Hematopoietic multipotent progenitor cell treated with erythropoietin and hydrocortisone succinate and interleukin-3 and kit ligand, for 6 days (in vitro differentiated cells): ENCODE measurements at regions not wholly inside any gene's neighbourhood (a gene's known extent, or its start where the extent isn't known, plus 50 kb on each side); places are given as distances from the start of the nearest gene placed in this dataset.
"Not testable (repeated sequence)": the region's sequence is repeated elsewhere in the genome, so short reads cannot be mapped to it uniquely, and the experiment has no call there.

Experiments used
- DNase-seq: peaks from one replicate; pipeline ENCODE4 v3.0.0-alpha.2; 2015

DNA sequence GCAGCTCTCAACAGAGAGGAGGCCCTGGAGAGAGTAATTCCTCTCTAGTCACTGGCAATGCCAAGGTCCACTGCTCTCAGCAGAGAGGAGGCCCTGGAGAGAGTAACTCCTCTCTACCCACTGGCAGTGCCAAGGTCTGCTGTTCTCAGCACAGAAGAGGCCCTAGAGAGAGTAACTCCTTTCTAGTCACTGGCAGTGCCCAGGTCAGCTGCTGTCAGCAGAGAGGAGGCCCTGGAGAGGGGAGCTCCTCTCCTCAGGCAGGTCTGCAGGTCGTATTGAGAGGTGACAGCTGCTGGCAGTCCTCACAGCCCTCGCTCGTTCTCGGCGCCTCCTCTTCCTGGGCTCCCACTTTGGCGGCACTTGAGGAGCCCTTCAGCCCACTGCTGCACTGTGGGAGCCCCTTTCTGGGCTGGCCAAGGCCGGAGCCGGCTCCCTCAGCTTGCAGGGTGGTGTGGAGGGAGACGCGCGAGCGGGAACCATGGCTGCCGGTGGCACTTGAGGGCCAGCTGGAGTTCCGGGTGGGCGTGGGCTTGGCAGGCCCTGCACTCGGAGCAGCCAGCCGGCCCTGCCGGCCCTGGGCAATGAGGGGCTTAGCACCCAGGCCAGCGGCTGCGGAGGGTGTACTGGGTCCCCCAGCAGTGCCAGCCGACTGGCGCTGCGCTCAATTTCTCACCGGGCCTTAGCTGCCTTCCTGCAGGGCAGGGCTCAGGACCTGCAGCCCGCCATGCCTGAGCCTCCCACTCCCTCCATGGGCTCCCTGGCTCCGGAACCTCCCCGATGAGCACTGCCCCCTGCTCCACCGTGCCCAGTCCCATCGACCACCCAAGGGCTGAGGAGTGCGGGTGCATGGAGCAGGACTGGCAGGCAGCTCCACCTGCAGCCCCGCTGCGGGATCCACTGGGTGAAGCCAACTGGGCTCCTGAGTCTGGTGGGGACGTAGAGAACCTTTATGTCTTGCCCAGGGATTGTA is 642.9 kb downstream of the PRR16 start:
- not testable (repeated sequence) for DNase-seq

DNA sequence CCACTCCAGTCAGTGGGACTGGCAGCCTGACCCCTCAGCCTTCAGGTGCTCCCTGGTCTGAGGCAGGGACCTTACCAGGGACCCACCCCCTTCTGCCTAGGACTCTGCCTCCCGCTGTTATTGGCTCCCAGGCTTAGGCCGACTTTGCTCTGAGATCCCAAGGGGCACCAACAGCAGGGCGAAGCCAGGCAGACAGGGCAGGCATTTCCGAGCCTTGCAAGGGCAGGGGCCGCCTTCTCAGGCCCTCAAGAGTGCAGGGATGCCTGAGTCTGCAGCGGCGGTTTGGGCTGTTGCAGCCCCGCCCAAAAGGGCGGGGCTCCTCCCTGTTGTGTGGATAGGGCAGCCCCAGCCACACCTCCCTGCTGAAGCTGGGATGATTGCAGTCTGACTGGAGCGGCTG is 644.6 kb downstream of the PRR16 start:
- DNase-seq: no peak

DNA sequence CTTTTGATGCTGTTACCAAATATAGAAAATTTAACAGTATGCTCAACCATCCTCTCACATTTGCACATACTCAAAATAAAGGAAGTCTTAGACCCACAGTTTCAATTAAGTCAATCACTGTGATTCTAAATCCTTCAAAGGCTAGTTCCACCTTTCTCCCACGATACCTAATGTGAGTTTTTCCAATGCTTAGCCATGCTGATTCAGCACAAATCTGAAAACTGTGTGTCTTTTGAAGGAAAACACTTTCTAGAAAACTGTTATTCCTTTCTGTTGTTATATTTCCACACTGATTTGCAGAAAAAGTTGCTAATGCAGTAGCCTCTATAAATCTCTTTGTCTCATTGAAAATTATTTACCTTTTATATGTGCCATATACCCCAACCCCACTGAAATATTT is 645.7 kb downstream of the PRR16 start:
- no peak for DNase-seq

DNA sequence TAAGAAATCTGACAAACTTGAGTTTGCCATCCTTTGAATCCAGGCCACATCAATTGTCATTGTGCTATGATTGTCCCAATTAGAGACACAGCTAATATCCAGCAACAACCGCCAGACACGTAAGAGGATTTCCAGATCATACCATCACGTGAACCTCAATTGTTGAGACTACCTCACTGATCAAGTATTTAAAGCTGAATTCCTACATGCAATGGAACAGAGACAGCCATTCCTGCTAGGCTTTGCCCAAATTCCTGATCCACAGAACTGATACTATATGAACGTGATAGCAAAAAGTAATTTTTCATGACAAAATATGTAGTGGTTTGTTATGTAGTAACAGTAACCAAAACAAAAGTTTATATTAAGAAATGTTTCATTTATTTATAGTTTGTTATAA is 657.7 kb downstream of the PRR16 start:
- no peak for DNase-seq

DNA sequence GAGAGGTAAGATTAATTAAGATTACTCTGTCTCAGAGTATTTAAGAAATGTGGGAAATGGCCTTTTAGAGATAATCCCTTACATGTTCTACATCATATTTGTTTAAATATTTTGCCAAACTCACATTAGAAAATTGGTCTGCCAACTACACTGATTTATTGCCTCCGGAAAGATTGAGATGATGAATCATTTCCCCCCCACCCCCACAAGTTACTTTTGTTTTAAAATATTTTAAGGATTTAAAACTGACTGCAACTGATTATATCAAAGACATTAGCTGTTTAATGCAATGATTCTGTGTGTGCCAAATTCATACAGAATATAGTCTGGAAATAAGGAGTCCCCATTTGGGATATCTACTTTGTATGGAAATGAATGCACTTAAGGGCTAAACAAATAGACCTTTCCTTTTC is 674.4 kb downstream of the PRR16 start:
- DNase-seq: no peak

DNA sequence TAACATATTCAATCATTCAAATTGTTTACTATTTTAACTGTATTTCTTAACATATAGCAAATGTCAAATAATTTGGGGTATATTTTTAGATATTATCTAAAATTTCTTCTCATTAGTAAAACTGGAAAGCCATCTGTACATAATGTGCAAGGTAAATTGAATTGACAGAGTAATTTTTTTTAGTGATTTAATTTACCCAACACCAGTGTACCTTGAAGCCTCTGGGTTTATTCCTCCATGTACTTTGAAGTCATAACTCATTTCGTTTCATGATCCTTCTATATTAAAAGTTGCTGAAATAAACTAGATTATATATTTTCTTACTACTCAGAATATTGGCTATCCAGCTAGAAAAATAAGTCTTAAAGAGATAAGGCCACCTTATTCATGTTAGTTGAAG is 674.9 kb downstream of the PRR16 start:
- DNase-seq: no peak

DNA sequence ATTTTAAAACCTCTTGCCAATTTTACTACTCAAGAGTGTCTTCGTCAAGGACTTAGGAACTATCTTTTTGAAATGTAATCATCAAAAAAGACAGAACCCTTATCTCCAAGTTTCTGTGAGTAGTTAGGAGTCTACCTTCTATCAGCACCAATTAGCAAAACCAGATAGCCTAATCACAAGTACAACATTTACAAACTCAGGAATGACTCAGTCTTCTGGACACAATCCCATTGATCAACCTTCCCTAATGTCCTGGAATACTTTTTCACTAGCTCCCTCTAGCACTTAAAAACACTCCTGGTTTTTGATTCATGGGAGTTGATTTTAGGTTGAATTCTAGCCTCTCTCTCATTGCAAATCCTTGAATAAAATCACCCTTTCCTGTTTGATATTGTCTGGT is 680.7 kb downstream of the PRR16 start:
- no peak for DNase-seq

DNA sequence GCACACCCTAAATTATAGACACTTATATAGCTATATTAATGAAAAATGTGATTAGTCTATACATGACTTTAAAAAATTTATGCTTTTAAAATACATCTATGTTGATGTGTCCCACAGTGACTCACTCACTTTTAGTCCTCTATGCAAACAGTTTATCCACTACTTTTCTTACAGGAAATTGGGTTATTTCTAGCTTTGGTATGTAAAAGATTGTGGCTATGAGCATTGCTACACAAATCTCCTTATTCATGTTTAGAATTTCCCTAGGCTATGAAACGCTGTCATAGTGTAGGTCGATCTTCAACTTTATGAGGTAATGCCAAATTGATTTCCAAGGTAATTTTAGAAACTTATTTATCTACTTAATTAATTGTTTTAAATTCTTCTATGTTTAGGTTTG is 687.4 kb downstream of the PRR16 start:
- no peak for DNase-seq

DNA sequence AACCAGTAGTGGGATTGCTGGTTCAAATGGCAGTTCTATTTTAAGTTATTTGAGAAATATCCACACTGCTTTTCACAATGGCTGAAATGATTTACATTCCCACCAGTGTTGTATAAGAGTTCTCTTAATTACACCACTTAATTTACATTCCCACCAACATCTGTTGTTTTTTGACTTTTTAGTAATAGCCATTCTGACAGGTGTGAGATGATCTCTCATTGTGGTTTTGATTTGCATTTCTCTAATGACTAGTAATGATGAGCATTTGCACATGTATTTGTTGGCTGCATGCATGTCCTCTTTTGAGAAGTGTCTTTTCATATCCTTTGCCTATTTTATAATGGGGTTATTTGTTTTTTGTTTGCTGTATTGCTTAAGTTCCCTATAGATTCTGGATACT is 688.3 kb downstream of the PRR16 start:
- no peak for DNase-seq

DNA sequence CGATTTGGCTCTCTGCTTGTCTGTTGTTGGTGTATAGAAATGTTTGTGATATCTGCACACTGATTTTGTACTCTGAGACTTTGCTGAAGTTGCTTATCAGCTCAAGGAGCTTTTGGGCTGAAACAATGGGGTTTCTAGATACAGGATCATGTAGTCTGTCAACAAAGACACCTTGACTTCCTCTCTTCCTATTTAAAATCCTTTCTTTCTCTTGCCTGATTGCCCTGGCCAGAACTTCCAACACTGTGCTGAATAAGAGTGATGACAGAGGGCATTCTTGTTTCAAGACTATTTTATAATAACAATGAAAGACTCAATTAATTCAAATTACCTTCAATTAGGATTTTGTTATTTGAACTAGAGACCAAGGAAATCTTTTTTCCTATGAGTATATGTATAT is 692.5 kb downstream of the PRR16 start:
- DNase-seq: no peak

DNA sequence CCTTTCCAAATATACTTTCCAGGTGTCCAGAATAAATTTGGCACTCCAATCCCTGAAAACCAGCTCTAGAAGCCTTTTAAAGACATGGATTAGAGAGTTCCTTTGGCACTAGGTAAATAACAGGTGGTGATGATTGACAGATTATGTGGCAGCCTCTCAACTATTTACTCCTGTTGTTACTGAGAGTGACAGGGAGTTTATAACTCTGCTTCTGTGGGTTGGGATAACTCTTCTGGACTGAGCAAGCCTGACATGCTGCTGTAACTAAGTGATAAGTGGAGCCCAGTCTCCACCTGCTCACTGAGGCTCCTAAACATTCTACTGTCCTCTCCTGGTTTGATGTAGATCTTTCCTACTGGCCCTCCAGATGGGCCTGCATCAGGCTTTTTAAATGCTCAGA is 693.2 kb upstream of the FTMT start:
- no peak for DNase-seq

DNA sequence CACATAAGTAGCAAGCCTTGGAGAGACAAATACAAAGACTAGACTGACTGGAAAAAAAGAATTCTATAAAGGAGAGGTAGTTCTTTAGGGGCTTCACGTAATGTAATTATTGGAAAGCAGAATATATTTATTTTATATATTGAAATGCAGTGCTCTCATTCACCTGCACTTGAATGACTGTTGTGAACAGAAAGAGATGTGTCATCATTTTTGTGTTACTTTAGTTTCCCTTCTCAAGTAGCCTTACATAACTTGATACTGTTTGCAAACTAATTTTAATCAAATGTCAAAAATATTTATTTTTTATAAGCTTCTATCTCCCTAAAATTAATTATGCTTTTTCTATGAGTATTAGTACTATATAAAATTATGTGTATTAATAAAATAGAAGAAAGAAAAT is 691.1 kb upstream of the FTMT start:
- DNase-seq: no peak

DNA sequence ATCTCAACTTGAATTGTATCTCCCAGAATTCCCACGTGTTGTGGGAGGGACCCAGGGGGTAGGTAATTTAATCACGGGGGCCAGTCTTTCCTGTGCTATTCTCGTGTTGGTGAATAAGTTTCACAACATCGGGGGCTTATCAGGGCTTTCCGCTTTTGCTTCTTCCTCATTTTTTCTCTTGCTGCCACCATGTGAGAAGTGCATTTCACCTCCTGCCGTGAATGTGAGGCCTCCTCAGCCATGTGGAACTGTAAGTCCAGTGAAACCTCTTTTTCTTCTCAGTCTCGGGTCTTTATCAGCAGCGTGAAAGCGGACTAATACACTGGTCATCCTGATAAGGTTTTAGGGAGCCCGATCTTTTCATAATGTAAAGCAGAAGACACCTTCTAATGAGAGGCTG is 687.0 kb upstream of the FTMT start:
- DNase-seq: peak; percentile 53

DNA sequence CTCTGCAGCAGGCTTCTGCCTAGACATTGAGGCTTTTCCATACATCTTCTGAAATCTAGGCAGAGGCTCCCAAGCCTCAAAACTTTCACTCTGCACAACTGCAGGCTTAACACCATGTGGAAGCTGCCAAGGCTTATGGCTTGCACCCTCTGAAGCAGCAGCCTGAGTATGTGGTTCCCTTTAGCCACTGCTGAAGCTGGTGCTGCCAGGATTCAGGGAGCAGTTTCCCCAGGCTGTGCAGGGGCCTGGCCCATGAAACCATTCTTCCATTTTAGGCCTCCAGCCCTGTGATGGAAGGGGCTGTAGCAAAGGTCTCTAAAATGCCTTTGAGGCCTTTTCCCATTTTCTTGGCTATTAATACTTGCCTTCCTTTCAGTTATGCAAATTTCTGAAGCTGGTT is 680.3 kb upstream of the FTMT start:
- DNase-seq: no peak

DNA sequence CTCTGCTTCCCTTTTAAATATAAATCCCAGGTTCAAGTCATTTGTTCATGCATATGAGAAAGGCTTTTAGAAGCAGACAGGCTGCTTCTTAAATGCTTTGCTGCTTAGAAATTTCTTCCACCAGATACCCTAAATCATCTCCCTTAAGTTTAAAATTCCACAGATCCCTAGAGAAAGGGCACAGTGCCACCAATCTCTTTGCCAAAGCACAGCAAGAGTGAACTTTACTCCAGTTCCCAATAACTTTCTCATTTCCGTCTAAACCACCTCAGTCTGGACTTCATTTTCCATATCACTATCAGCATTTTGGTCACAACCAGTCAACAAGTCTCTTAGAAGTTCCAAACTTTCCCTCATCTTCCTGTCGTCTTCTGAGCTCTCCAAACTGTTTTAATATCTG is 679.8 kb upstream of the FTMT start:
- no peak for DNase-seq

DNA sequence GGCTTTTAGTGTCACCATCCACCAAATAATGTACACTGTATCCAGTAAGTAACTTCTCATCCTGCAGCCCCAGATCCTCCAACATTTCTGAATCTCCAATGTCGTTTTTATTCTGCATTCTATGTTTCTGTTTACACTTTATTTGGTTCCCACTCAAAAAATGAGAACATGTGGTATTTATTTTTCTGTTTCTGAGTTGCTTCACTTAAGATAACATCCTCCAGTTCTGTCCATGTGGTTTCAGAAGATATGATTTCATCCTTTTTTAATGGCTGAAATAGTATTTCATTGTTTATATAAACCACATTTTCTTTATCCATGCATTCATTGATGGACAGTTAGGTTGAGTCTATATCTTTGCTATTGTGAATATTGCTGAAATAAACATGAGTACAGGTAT is 677.3 kb upstream of the FTMT start:
- no peak for DNase-seq

DNA sequence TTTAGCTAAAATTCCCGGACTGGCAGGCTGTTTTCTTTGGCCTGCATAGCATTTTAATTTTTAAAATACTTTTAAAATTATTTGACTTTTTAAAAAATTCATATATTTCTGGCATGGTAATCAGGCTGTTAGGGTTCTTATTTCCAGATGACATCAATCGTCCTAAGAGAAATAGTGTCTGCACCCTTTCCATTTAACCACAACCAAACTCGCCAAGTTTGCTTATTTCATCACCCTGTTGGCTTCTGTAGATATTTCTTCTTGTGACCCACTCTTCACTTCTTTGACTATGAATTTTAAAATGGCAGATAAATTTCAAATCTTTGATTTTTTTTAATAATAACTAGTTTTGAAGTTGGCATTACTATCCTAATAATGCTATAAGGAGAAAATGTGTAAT is 675.7 kb upstream of the FTMT start:
- no peak for DNase-seq

DNA sequence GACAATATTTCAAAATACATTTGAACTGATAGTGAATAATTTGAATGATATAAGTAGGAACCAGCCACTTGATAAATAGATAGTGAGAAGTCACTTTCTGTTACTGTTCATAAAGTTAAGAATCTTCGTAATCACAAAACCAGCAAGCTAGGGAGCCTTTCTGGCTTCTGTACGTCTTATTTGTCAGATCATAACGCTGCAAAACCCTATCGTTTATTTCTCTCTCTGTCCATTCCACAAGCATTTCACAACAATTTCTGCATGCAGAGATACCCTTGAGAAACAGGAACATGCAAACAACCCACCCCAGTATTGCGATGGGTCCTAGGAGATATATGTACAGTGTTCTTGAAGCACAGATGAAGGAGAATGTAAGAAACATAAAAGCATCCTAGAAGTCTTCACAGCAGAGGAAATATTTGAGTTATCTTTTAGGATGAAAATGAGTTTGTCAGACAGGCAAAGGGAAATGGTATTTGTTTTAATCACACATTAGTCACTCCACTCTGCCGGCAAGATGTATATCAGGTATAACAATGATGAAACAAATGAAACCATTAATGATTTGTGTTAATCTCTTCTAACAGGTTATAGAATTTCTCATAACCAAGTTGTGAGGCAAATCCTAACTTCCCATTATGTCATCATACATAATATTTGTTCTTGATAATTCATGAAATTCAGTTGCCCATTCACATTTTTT is 668.7 kb upstream of the FTMT start:
- DNase-seq: peak; percentile 69

DNA sequence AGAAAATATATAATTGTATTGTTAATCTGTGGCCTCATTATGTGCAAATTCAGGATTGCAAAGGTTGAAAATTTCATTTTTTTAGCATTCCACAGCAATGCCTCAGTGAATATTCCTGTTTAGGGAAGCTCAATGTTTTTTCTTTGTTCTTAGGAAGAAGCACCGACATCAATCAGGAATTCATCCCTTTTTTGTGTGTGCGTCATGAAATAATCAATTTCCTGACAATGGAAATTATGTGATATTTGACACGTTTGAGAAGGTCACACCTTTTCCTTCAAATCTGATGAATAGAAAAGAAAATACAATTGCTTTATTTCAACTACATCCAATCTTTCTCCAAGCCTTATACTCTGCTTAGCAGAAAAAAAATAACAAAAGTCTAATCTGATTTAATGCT is 662.8 kb upstream of the FTMT start:
- DNase-seq: no peak

DNA sequence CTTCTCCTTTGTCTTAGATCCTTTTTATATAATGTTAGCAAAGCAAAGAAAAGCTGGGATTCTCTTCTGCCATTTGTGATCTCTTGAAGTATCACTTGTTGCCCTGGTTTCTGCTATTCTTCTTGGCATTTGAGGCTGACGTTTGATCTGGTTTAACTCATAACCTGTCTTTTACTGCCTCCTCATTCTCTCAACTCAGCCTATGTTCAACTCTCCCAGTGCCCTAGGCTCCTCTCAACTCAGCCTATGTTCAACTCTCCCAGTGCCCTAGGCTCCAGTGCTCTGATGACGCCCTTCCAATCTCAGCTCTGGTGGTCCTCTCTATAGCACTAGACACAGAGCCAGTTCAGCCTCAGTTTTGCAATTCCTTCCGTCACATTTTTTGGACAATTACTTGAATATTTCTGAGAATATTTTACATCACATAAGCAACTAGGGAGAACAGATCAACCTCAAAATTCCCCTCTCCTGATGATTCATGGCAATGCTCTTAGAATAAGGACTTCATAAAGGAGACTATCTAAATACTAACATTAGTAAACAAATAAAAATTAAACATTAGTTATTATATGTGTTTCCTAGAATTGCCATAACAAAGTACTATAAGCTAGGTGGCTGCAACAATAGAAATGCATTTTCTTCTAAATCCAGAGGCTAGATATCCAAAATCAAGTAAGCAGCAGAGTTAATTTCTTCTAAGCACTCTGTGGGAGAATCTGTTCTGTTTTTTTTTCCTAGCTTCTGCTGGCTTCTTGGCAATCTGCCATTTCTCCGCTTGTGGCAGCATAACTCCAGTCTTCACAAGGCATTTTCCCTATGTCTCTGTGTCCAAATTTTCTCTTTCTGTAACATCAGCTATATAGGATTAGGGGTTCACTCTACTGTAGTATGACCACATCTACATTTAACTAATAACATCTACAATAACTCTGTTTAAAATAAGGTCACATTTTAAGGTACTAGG is 662.1 kb upstream of the FTMT start:
- DNase-seq: peak; percentile 42

DNA sequence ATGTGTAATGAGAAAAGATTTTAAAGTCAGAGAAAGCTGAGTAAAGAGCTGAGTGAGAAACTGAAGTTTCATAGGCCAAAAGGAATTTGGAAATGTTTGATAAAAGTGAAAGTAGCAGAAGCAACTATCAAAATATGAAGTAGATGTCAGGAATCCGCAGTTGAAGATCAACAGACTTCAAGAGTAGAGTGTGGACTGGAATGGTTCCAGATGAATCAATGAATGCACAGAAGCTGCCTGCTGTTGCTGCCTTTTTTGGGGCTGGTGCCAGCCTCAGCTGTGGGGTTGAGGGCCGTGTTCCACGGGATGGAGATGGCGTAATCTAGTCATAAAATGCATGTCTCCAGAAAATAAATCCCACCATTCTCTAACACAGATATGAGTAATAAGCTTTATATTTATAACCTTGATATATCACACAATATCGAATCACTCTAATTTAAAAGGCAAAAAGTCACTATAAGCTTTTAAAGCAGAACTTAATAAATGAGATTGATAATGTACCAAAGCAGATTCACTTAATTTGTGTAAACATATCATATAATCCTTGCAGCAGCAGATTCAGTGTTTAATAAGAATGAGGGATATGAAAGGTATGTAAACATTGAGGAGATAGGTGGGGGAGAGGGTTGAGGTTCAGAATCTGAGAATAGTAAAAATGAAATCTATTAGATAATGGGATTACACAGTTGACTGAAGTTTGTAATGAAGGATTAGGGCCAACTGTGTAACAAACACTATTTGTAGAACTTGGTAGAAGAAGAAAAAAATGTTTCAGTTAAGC is 652.3 kb upstream of the FTMT start:
- no peak for DNase-seq

DNA sequence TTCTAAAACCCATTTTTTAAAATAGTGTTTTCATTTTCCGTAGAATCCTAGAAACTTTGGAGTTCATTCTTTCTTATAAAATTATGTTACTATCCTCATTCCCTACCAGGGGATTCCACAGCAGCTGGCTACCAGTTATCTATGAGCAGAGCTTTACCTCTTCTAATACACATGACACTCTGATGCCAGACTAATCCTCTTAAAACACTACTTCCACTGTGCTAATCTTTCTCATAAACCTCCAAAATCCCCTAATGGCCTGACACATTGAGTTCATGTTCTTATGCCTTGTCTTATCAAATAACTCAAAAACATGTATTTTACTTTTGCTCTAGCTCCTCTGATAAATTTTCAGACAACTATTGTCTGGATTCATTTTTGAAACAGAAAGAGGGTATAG is 633.6 kb upstream of the FTMT start:
- DNase-seq: no peak
